ENCODE measurements at regions not wholly inside any gene's neighbourhood (a gene's known extent, or its start where the extent isn't known, plus 50 kb on each side); places are given as distances from the start of the nearest gene placed in this dataset.
"Not testable (repeated sequence)": the region's sequence is repeated elsewhere in the genome, so short reads cannot be mapped to it uniquely, and the experiment has no call there.

GRCh38 chr10:10716972-10717371 lies 300.7 kb upstream of the CELF2 start:
- no peaks in the 10 kb centered on the region for H3K36me3 ChIP-seq
- H3K4me3 ChIP-seq = no peak overlapping the region
- TF ChIP-seq CTCF (IDR thresholded peaks at IDR 0.05) = no peak
- DNase-seq (no peak), ATAC-seq (no peak), FAIRE-seq (no peak)
- no peaks in the 10 kb centered on the region for H3K4me1 ChIP-seq
- peaks cover 0 to 4% (median 0%) of the 10 kb centered on the region in 4 donors for H3K27me3 ChIP-seq
- no peaks in the 10 kb centered on the region for H3K9me3 ChIP-seq
- intact Hi-C loops (cut with DNase I) = no loop called here
- WGBS, 2 donors = 61 to 72% methylated on average over 4 of the region's 4 CpGs
- H3K27ac ChIP-seq = no peak overlapping the region

- H3K4me3 ChIP-seq = no peak overlapping the region
- H3K36me3 ChIP-seq = no peaks in the 10 kb centered on the region
- no peaks in the 10 kb centered on the region for H3K4me1 ChIP-seq
- DNase-seq = no peak
- TF ChIP-seq CTCF (IDR thresholded peaks at IDR 0.05) = no peak
- ATAC-seq = no peak
- intact Hi-C loops (cut with DNase I) = no loop called here
- FAIRE-seq = no peak
- H3K27me3 ChIP-seq = peaks cover 0 to 4% (median 0%) of the 10 kb centered on the region in 4 donors
- no peaks in the 10 kb centered on the region for H3K9me3 ChIP-seq
- H3K27ac ChIP-seq = no peak overlapping the region
These were observed 295.2 kb upstream of the CELF2 start for GRCh38 chr10:10722422-10722821.

GRCh38 chr10:10725196-10725595 lies 292.5 kb upstream of the CELF2 start:
- Histone ChIP-seq H3K9me3 (no peaks in the 10 kb centered on the region), H3K27me3 (peaks cover 0 to 4% (median 0%) of the 10 kb centered on the region in 4 donors), H3K4me3 (no peak overlapping the region), H3K27ac (no peak overlapping the region), H3K4me1 (no peaks in the 10 kb centered on the region), H3K36me3 (no peaks in the 10 kb centered on the region)
- WGBS, 2 donors = 49 to 59% methylated on average over 5 of the region's 5 CpGs
- FAIRE-seq = no peak
- no peak for TF ChIP-seq CTCF (IDR thresholded peaks at IDR 0.05)
- no peak for DNase-seq
- ATAC-seq = no peak
- intact Hi-C loops (cut with DNase I) = no loop called here

- TF ChIP-seq CTCF (IDR thresholded peaks at IDR 0.05) = no peak
- Histone ChIP-seq H3K9me3 (no peaks in the 10 kb centered on the region), H3K4me3 (no peak overlapping the region), H3K36me3 (no peaks in the 10 kb centered on the region), H3K4me1 (no peaks in the 10 kb centered on the region), H3K27ac (no peak overlapping the region), H3K27me3 (peaks cover 0 to 1% (median 0%) of the 10 kb centered on the region in 4 donors)
- intact Hi-C loops (cut with DNase I) = no loop called here
- FAIRE-seq (no peak), DNase-seq (no peak), ATAC-seq (no peak)
- WGBS, 2 donors = 49 to 52% methylated on average over 6 of the region's 6 CpGs
These were observed 291.6 kb upstream of the CELF2 start for GRCh38 chr10:10726101-10726500.

GRCh38 chr10:10727411-10727810 lies 290.3 kb upstream of the CELF2 start:
- FAIRE-seq; H3K4me1 ChIP-seq; H3K27me3 ChIP-seq; H3K9me3 ChIP-seq; ATAC-seq; H3K27ac ChIP-seq; H3K36me3 ChIP-seq; intact Hi-C loops (cut with DNase I); H3K4me3 ChIP-seq; DNase-seq: not testable (repeated sequence)
- 86 to 93% methylated on average over 14 of the region's 14 CpGs for WGBS, 2 donors

GRCh38 chr10:10727812-10728211 lies 289.9 kb upstream of the CELF2 start:
- DNase-seq = no peak
- no peak for ATAC-seq
- no peak overlapping the region for H3K4me3 ChIP-seq
- no peak for FAIRE-seq
- no peaks in the 10 kb centered on the region for H3K4me1 ChIP-seq
- H3K27me3 ChIP-seq = no peaks in the 10 kb centered on the region
- no peak for TF ChIP-seq CTCF (IDR thresholded peaks at IDR 0.05)
- no peaks in the 10 kb centered on the region for H3K36me3 ChIP-seq
- intact Hi-C loops (cut with DNase I) = no loop called here
- no peaks in the 10 kb centered on the region for H3K9me3 ChIP-seq
- no peak overlapping the region for H3K27ac ChIP-seq
- 60 to 81% methylated on average over 5 of the region's 5 CpGs for WGBS, 2 donors
